B cell (primary cell): ENCODE measurements at regions not wholly inside any gene's neighbourhood (a gene's known extent, or its start where the extent isn't known, plus 50 kb on each side); places are given as distances from the start of the nearest gene placed in this dataset.

ENCODE experiments used
- ATAC-seq: fragments of 200-7000 bp; cut with Tn5 transposase; one replicate; pipeline ENCODE4 v1.10.0; 2021; ENCODE audit warnings: low read depth, mild to moderate bottlenecking, moderate number of reproducible peaks, moderate library complexity
- CTCF ChIA-PET: fragments of 350-600 bp; sonication (Branson Sonifier 250); formaldehyde crosslinking; loops from one replicate; lab custom pipeline; 2021; ENCODE audit warnings: antibody characterized with exemption, inconsistent platforms; lab: Charles Lee
- POLR2A ChIA-PET: fragments of 350-600 bp; sonication (Branson Sonifier 250); formaldehyde crosslinking; loops from one replicate; lab custom pipeline; 2021; ENCODE audit warnings: antibody characterized with exemption; lab: Charles Lee
- DNase-seq: peaks from one replicate; pipeline ENCODE4 v3.0.0; 2013
- H2AFZ ChIP-seq: 2 replicates; pipeline ENCODE4 v1.6.1; 2012; ENCODE audit warnings: mild to moderate bottlenecking, low read depth, low read length; ENCODE audit not compliant: insufficient read depth, poor library complexity, severe bottlenecking
- H3K27ac ChIP-seq, 2 donors: 1 replicate in 1 of 2; 2 replicates in 1 of 2; pipeline ENCODE4 v1.5.1; 2012 to 2013; ENCODE audit warnings: low read length in 2 of 2, mild to moderate bottlenecking in 2 of 2, moderate library complexity in 1 of 2
- H3K27me3 ChIP-seq, 4 experiments: fragments of 200-600 bp in 1 of 4; sonication (generic) in 1 of 4; replicated peaks in 1 of 4; 1 replicate in 2 of 4; 2 replicates in 2 of 4; pipeline versions ENCODE4 v1.6.1 to v1.7.0; 2013 to 2016; ENCODE audit warnings: low read length in 3 of 4, mild to moderate bottlenecking in 2 of 4, mixed read lengths in 1 of 4, moderate library complexity in 1 of 4; ENCODE audit not compliant: insufficient read depth in 4 of 4, control insufficient read depth in 3 of 4; ENCODE audit errors: control extremely low read depth in 1 of 4
- H3K36me3 ChIP-seq, 2 experiments: replicated peaks in 1 of 2; 1 replicate in 1 of 2; 2 replicates in 1 of 2; pipeline versions ENCODE4 v1.6.1 to v1.7.1; 2013; ENCODE audit warnings: low read length in 1 of 2; ENCODE audit not compliant: insufficient read depth in 2 of 2, control insufficient read depth in 1 of 2; ENCODE audit errors: control extremely low read depth in 1 of 2, extremely low read depth in 1 of 2
- H3K4me1 ChIP-seq, 2 donors: fragments of 200-600 bp in 1 of 2; sonication (generic) in 1 of 2; 1 replicate in 1 of 2; 2 replicates in 1 of 2; pipeline versions ENCODE4 v1.5.1 to v1.6.1; 2013 to 2017; ENCODE audit warnings: low read length in 2 of 2; ENCODE audit not compliant: control insufficient read depth in 2 of 2, insufficient read depth in 2 of 2
- H3K4me2 ChIP-seq: replicated peaks from 2 replicates; pipeline ENCODE3; 2012; ENCODE audit warnings: mild to moderate bottlenecking, low read depth, low read length; ENCODE audit not compliant: poor library complexity, severe bottlenecking
- H3K4me3 ChIP-seq, 5 experiments: fragments of 200-600 bp in 1 of 5; sonication (generic) in 1 of 5; 1 replicate in 3 of 5; 2 replicates in 2 of 5; pipeline versions ENCODE4 v1.5.1 to v1.7.0; 2011 to 2016; ENCODE audit warnings: low read length in 4 of 5, mild to moderate bottlenecking in 4 of 5, low read depth in 2 of 5, control low read depth in 1 of 5, moderate library complexity in 1 of 5; ENCODE audit not compliant: insufficient read depth in 1 of 5; ENCODE audit errors: control extremely low read depth in 1 of 5, extremely low read depth in 1 of 5
- H3K79me2 ChIP-seq: fragments of 200-600 bp; sonication (generic); one replicate; pipeline ENCODE4 v1.6.0; 2016; ENCODE audit warnings: low read length; ENCODE audit not compliant: control insufficient read depth, insufficient read depth
- H3K9ac ChIP-seq: fragments of 200-600 bp; sonication (generic); 2 replicates; pipeline ENCODE4 v1.6.1; 2017; ENCODE audit warnings: mild to moderate bottlenecking, low read length, moderate library complexity
- H3K9me3 ChIP-seq, 3 donors: one replicate each; pipeline versions ENCODE4 v1.6.1 to v1.7.1; 2013; ENCODE audit warnings: low read length in 2 of 3; ENCODE audit not compliant: control insufficient read depth in 2 of 3, insufficient read depth in 1 of 3; ENCODE audit errors: control extremely low read depth in 1 of 3
- H4K20me1 ChIP-seq: 2 replicates; pipeline ENCODE4 v1.6.0; 2012; ENCODE audit warnings: mild to moderate bottlenecking, low read length; ENCODE audit not compliant: insufficient read depth, control insufficient read depth, poor library complexity, severe bottlenecking
- H3K27ac Mint-ChIP-seq: one replicate; pipeline ENCODE4 v1.8.0; 2021; ENCODE audit warnings: mixed read lengths
- H3K27me3 Mint-ChIP-seq: one replicate; pipeline ENCODE4 v1.8.0; 2021; ENCODE audit warnings: mixed read lengths
- H3K4me1 Mint-ChIP-seq: one replicate; pipeline ENCODE4 v1.8.0; 2021; ENCODE audit warnings: mixed read lengths
- H3K4me3 Mint-ChIP-seq: one replicate; pipeline ENCODE4 v1.8.0; 2021; ENCODE audit warnings: mixed read lengths
- H3K9me3 Mint-ChIP-seq: one replicate; pipeline ENCODE4 v1.8.0; 2022; ENCODE audit warnings: mixed read lengths; ENCODE audit not compliant: insufficient read depth
- EZH2 ChIP-seq: IDR thresholded peaks from 2 replicates; pipeline ENCODE4 v1.6.1; 2012; ENCODE audit warnings: borderline replicate concordance, low read depth, mild to moderate bottlenecking, moderate library complexity, low read length; ENCODE audit not compliant: insufficient read depth, poor library complexity, severe bottlenecking
- WGBS: methylation state at CpG from one replicate; pipeline ENCODE4 v1.1.5; 2013; ENCODE audit warnings: missing lambda C conversion rate; ENCODE audit not compliant: insufficient coverage; 5-methylcytosine and 5-hydroxymethylcytosine counted together
- intact Hi-C: fragments of 100-400 bp; cut with micrococcal nuclease; formaldehyde crosslinking; loops from one replicate; pipeline ENCODE4 v1.10.0; 2022
- TF ChIP-seq, protein P1 (sequence below): fragments of 200-600 bp; IDR thresholded peaks from one replicate; pipeline ENCODE4 v1.8.0; 2022; ENCODE audit warnings: antibody characterized with exemption, mild to moderate bottlenecking

DNA sequence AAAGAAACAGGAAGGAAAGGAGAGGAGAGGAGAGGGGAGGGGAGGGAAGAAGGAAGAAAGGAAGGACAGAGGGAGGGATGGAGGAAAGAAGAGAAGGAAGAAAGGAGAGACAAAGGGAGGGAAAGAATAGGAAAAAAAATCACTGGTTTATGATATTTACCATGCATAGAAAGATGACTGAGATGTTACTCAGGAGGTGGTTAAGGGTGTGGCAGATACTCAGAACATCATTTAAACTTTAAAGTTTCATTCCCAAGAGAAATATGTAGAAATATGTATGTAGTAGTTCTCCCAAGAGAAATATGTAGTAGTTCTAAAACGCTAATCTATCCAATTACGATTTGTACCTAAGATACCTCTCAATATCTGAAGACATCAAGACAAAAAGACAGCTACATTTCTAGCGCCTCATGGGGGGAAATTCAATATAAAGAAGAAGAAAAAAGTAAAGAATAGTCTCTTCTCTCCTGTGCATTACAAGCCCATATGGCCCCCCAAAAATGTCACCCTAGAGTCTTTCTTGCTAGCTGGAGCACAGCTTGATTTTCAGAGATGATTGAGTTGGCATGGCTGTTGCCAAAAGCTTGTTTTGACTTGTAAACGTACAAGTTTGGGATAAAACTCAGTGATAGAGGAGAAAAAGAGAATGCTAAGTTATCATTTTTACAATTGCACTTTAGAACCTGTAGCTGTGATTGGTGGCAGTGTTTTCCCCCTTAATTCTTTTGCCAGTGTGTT lies 539.2 kb downstream of the CDH26 start:
- TF ChIP-seq, protein P1, sequence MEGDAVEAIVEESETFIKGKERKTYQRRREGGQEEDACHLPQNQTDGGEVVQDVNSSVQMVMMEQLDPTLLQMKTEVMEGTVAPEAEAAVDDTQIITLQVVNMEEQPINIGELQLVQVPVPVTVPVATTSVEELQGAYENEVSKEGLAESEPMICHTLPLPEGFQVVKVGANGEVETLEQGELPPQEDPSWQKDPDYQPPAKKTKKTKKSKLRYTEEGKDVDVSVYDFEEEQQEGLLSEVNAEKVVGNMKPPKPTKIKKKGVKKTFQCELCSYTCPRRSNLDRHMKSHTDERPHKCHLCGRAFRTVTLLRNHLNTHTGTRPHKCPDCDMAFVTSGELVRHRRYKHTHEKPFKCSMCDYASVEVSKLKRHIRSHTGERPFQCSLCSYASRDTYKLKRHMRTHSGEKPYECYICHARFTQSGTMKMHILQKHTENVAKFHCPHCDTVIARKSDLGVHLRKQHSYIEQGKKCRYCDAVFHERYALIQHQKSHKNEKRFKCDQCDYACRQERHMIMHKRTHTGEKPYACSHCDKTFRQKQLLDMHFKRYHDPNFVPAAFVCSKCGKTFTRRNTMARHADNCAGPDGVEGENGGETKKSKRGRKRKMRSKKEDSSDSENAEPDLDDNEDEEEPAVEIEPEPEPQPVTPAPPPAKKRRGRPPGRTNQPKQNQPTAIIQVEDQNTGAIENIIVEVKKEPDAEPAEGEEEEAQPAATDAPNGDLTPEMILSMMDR: no peak
- no peak for TF ChIP-seq EZH2
- no peaks in the 10 kb centered on the region for H3K9me3 ChIP-seq
- H3K9ac ChIP-seq: no peak overlapping the region
- no peaks in the 10 kb centered on the region for H4K20me1 ChIP-seq
- no peak overlapping the region for H3K4me3 Mint-ChIP-seq
- WGBS: no CpG with 5 or more reads among the region's 4 CpGs
- no peaks in the 10 kb centered on the region for H3K36me3 ChIP-seq
- no peak overlapping the region for H3K27ac ChIP-seq
- H3K4me1 ChIP-seq: no peaks in the 10 kb centered on the region
- H3K79me2 ChIP-seq: no peaks in the 10 kb centered on the region
- intact Hi-C loops: no loop called here
- H3K4me2 ChIP-seq: no peak overlapping the region
- ChIA-PET POLR2A (no interaction called here), CTCF (no interaction called here)
- H3K4me3 ChIP-seq: no peak overlapping the region
- DNase-seq (no peak), ATAC-seq (no peak)
- no peaks in the 10 kb centered on the region for H3K27me3 Mint-ChIP-seq
- no peaks in the 10 kb centered on the region for H3K27me3 ChIP-seq
- H3K9me3 Mint-ChIP-seq: peaks cover 3% of the 10 kb centered on the region
- no peak overlapping the region for H2AFZ ChIP-seq
- H3K4me1 Mint-ChIP-seq: no peaks in the 10 kb centered on the region
- H3K27ac Mint-ChIP-seq: no peak overlapping the region

DNA sequence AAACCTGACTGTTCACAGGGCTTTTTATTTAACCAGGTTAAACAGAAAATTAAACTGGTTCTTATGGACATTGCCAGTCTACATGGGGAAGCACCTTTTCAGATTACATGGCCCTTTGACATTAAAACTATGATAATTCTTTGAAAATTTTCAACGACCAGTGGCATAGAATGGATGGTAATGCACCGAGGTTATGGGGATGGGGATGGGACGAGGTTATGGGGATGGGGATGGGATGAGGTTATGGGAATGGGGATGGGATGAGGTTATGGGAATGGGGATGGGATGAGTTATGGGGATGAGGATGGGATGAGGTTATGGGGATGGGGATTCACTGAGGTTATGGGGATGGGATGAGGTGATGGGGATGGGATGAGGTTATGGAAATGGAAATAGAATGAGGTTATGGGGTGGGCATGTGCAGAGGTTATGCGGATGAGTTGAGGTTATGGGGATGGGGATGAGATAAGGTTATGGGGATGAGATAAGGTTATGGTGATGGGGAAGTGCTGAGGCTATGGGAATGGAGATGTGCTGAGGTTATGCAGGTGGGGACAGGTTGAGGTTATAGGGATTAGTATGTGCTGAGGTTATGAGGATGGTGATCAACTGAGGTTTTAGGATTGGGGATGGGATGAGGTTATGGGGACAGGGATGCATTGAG lies 541.9 kb downstream of the CDH26 start:
- H3K9ac ChIP-seq: no peak overlapping the region
- ATAC-seq (no peak), DNase-seq (no peak)
- Mint-ChIP-seq H3K27me3 (no peaks in the 10 kb centered on the region), H3K27ac (no peak overlapping the region), H3K4me3 (no peak overlapping the region), H3K4me1 (no peaks in the 10 kb centered on the region), H3K9me3 (peaks cover 3% of the 10 kb centered on the region)
- no peaks in the 10 kb centered on the region for H3K27me3 ChIP-seq
- no peaks in the 10 kb centered on the region for H3K79me2 ChIP-seq
- no peaks in the 10 kb centered on the region for H3K9me3 ChIP-seq
- ChIA-PET POLR2A (no interaction called here), CTCF (no interaction called here)
- TF ChIP-seq, protein P1: no peak
- no peak for TF ChIP-seq EZH2
- no peaks in the 10 kb centered on the region for H3K36me3 ChIP-seq
- H3K4me1 ChIP-seq: no peaks in the 10 kb centered on the region
- no peak overlapping the region for H3K4me3 ChIP-seq
- intact Hi-C loops: no loop called here
- WGBS: 88% methylated on average over 4 of the region's 4 CpGs
- no peaks in the 10 kb centered on the region for H4K20me1 ChIP-seq
- H3K4me2 ChIP-seq: no peak overlapping the region
- no peak overlapping the region for H3K27ac ChIP-seq
- no peak overlapping the region for H2AFZ ChIP-seq
